T-cell (primary cell): ENCODE measurements at regions not wholly inside any gene's neighbourhood (a gene's known extent, or its start where the extent isn't known, plus 50 kb on each side); places are given as distances from the start of the nearest gene placed in this dataset.

Experiments used
- ATAC-seq, 4 experiments: fragments of 200-7000 bp in 3 of 4; fragments of 150-1000 bp in 1 of 4; cut with Tn5 transposase; replicated peaks in 1 of 4; 1 replicate in 3 of 4; 2 replicates in 1 of 4; pipeline ENCODE4 v1.10.0; 2021; ENCODE audit warnings: moderate library complexity in 3 of 4, mild to moderate bottlenecking in 2 of 4, moderate number of reproducible peaks in 1 of 4
- CTCF ChIA-PET, 2 donors: fragments of 300-600 bp; sonication (Branson Sonifier 250); formaldehyde crosslinking; loops; one replicate each; lab custom pipeline; 2022; ENCODE audit warnings: antibody characterized with exemption in 2 of 2; lab: Charles Lee
- POLR2A ChIA-PET, 2 donors: fragments of 300-600 bp; sonication (Branson Sonifier 250); formaldehyde crosslinking; loops; one replicate each; lab custom pipeline; 2022; ENCODE audit warnings: antibody characterized with exemption in 2 of 2; lab: Charles Lee
- DNase-seq, 35 experiments: peaks; one replicate each; pipeline versions ENCODE4 v3.0.0 to v3.0.0-alpha.2; 2013 to 2023
- H3K27ac ChIP-seq: one replicate; pipeline ENCODE4 v1.5.1; 2013; ENCODE audit warnings: low read length
- H3K27me3 ChIP-seq, 2 experiments: replicated peaks in 1 of 2; 1 replicate in 1 of 2; 2 replicates in 1 of 2; pipeline versions ENCODE4 v1.6.1 to v1.7.0; 2013; ENCODE audit warnings: low read length in 1 of 2, mixed read lengths in 1 of 2; ENCODE audit not compliant: control insufficient read depth in 2 of 2, insufficient read depth in 2 of 2; ENCODE audit errors: extremely low read depth in 1 of 2
- H3K36me3 ChIP-seq, 2 donors: 1 replicate in 1 of 2; 2 replicates in 1 of 2; pipeline versions ENCODE4 v1.6.1 to v1.7.0; 2013; ENCODE audit warnings: low read length in 1 of 2; ENCODE audit not compliant: control insufficient read depth in 2 of 2, insufficient read depth in 1 of 2; ENCODE audit errors: extremely low read depth in 1 of 2
- H3K4me1 ChIP-seq, 2 experiments: 1 replicate in 1 of 2; 2 replicates in 1 of 2; pipeline versions ENCODE4 v1.6.1 to v1.7.0; 2013; ENCODE audit warnings: low read length in 2 of 2, mixed read lengths in 1 of 2; ENCODE audit not compliant: insufficient read depth in 2 of 2, control insufficient read depth in 1 of 2; ENCODE audit errors: extremely low read depth in 1 of 2
- H3K4me3 ChIP-seq, 2 donors: 1 replicate in 1 of 2; 2 replicates in 1 of 2; pipeline versions ENCODE4 v1.5.1 to v1.7.0; 2013; ENCODE audit warnings: mild to moderate bottlenecking in 2 of 2, low read length in 1 of 2, moderate library complexity in 1 of 2; ENCODE audit not compliant: control insufficient read depth in 1 of 2; ENCODE audit errors: extremely low read depth in 1 of 2
- H3K9me3 ChIP-seq: 2 replicates; pipeline ENCODE4 v1.7.0; 2013
- H3K27ac Mint-ChIP-seq, 2 donors: one replicate each; pipeline ENCODE4 v1.8.0; 2020 to 2021; ENCODE audit warnings: mild to moderate bottlenecking in 2 of 2, mixed read lengths in 2 of 2
- H3K27me3 Mint-ChIP-seq, 2 donors: one replicate each; pipeline ENCODE4 v1.8.0; 2021 to 2022; ENCODE audit warnings: mixed read lengths in 2 of 2
- H3K36me3 Mint-ChIP-seq: one replicate; pipeline ENCODE4 v1.8.0; 2021; ENCODE audit warnings: mixed read lengths
- H3K4me1 Mint-ChIP-seq, 3 donors: one replicate each; pipeline ENCODE4 v1.8.0; 2020 to 2022; ENCODE audit warnings: mixed read lengths in 3 of 3, mild to moderate bottlenecking in 1 of 3
- H3K4me3 Mint-ChIP-seq, 3 donors: one replicate each; pipeline ENCODE4 v1.8.0; 2020 to 2022; ENCODE audit warnings: mild to moderate bottlenecking in 3 of 3, mixed read lengths in 3 of 3, moderate library complexity in 3 of 3
- H3K9me3 Mint-ChIP-seq, 3 donors: one replicate each; pipeline ENCODE4 v1.8.0; 2020 to 2022; ENCODE audit warnings: mixed read lengths in 3 of 3
- WGBS: methylation state at CpG from one replicate; pipeline ENCODE4 v1.1.5; 2013; ENCODE audit warnings: missing lambda C conversion rate; ENCODE audit not compliant: insufficient coverage; 5-methylcytosine and 5-hydroxymethylcytosine counted together

DNA sequence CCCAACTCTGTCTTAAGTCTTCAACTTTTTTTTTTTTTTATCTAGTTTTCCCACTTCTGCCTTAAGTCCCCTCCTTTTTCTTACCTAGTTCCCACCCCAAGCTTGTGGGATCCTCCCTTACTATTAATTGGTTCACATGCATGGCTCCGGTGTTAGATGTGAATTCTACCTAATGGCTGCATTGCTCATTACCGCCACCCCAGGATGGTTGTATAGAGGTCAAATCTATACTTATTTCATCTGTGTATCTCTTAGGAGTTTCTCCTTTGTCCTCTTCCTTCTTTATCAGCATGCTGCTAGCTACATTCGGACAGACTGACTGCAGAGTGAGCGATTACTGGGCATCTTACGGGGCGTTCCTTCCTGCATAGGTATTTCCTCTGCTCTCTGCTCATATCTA, 605.7 kb upstream of the GRM7 start:
- no peak for DNase-seq
- H3K27ac Mint-ChIP-seq: no peak overlapping the region
- Histone ChIP-seq H3K4me3 (no peak overlapping the region), H3K4me1 (no peaks in the 10 kb centered on the region), H3K27me3 (no peaks in the 10 kb centered on the region), H3K36me3 (no peaks in the 10 kb centered on the region), H3K9me3 (no peaks in the 10 kb centered on the region), H3K27ac (no peak overlapping the region)
- no peaks in the 10 kb centered on the region for H3K36me3 Mint-ChIP-seq
- ATAC-seq: no peak
- no peaks in the 10 kb centered on the region for H3K27me3 Mint-ChIP-seq
- H3K4me3 Mint-ChIP-seq: no peak overlapping the region
- ChIA-PET CTCF (no interaction called here), POLR2A (no interaction called here)
- H3K4me1 Mint-ChIP-seq: peaks cover 0 to 3% (median 0%) of the 10 kb centered on the region in 3 donors
- H3K9me3 Mint-ChIP-seq: peaks cover 5 to 22% (median 13%) of the 10 kb centered on the region in 3 donors
- no CpG with 5 or more reads among the region's 6 CpGs for WGBS

DNA sequence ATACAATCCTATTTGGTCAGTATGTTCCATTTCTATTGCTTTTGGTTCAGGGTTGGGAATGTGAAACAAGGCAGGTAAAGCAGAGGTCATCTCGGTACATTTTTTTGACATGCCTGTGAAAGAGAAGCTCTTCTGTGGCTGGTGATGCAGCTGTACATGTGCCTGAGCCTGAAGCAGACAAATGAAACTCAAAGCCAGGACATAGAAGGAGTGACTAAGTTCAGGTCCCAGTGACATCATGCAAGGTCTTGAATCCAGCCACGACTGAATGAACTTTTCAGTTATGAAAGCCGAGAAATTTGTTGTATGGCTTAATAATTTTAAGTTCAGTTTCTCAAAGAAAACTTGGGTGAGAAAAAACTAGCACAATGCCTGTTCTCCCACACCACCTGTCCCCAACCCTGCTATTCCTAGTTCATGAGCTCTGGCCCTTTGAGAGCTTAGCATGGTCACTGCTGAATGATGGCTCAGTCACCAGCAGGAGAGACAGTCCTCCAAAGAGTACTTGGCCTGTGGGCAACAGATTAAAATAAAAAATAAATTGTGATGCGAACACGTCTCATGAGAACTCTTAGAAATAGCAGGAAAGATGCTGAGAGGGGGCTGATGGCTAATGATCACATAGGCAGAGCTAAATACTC, 600.2 kb upstream of the GRM7 start:
- no peak overlapping the region for H3K4me3 ChIP-seq
- H3K27ac Mint-ChIP-seq: no peak overlapping the region
- H3K36me3 Mint-ChIP-seq: no peaks in the 10 kb centered on the region
- WGBS: 89% methylated on average over 3 of the region's 5 CpGs
- no peaks in the 10 kb centered on the region for H3K4me1 Mint-ChIP-seq
- ChIA-PET POLR2A (no interaction called here), CTCF (no interaction called here)
- no peaks in the 10 kb centered on the region for H3K36me3 ChIP-seq
- H3K9me3 ChIP-seq: no peaks in the 10 kb centered on the region
- no peak for ATAC-seq
- no peaks in the 10 kb centered on the region for H3K4me1 ChIP-seq
- DNase-seq: no peak
- H3K4me3 Mint-ChIP-seq: no peak overlapping the region
- H3K27ac ChIP-seq: no peak overlapping the region
- H3K9me3 Mint-ChIP-seq: no peaks in the 10 kb centered on the region
- no peaks in the 10 kb centered on the region for H3K27me3 ChIP-seq
- no peaks in the 10 kb centered on the region for H3K27me3 Mint-ChIP-seq

GRCh38 chr3:6262010-6262409, 598.9 kb upstream of the GRM7 start:
- ChIA-PET POLR2A (no interaction called here), CTCF (no interaction called here)
- DNase-seq (no peak), ATAC-seq (no peak)
- Mint-ChIP-seq H3K27me3 (no peaks in the 10 kb centered on the region), H3K9me3 (no peaks in the 10 kb centered on the region), H3K4me1 (no peaks in the 10 kb centered on the region), H3K36me3 (no peaks in the 10 kb centered on the region), H3K27ac (no peak overlapping the region), H3K4me3 (no peak overlapping the region)
- Histone ChIP-seq H3K27me3 (no peaks in the 10 kb centered on the region), H3K4me3 (no peak overlapping the region), H3K4me1 (no peaks in the 10 kb centered on the region), H3K9me3 (no peaks in the 10 kb centered on the region), H3K27ac (no peak overlapping the region), H3K36me3 (no peaks in the 10 kb centered on the region)
- no CpG with 5 or more reads among the region's 2 CpGs for WGBS

GRCh38 chr3:6264036-6264435, 596.9 kb upstream of the GRM7 start:
- Histone ChIP-seq H3K27ac (no peak overlapping the region), H3K4me3 (no peak overlapping the region), H3K9me3 (no peaks in the 10 kb centered on the region), H3K27me3 (no peaks in the 10 kb centered on the region), H3K4me1 (no peaks in the 10 kb centered on the region), H3K36me3 (no peaks in the 10 kb centered on the region)
- CTCF ChIA-PET: no interaction called here
- H3K4me1 Mint-ChIP-seq: no peaks in the 10 kb centered on the region
- DNase-seq: no peak
- no peak for ATAC-seq
- peaks cover 0 to 4% (median 0%) of the 10 kb centered on the region in 3 donors for H3K9me3 Mint-ChIP-seq
- WGBS: no CpG with 5 or more reads among the region's 1 CpG
- no peak overlapping the region for H3K27ac Mint-ChIP-seq
- H3K4me3 Mint-ChIP-seq: no peak overlapping the region
- POLR2A ChIA-PET: no interaction called here
- no peaks in the 10 kb centered on the region for H3K36me3 Mint-ChIP-seq
- no peaks in the 10 kb centered on the region for H3K27me3 Mint-ChIP-seq

- H3K27ac ChIP-seq: no peak overlapping the region
- no peak overlapping the region for H3K4me3 ChIP-seq
- Mint-ChIP-seq H3K36me3 (no peaks in the 10 kb centered on the region), H3K27me3 (no peaks in the 10 kb centered on the region), H3K27ac (no peak overlapping the region), H3K4me3 (no peak overlapping the region), H3K9me3 (peaks cover 3 to 4% (median 4%) of the 10 kb centered on the region in 3 donors), H3K4me1 (no peaks in the 10 kb centered on the region)
- H3K27me3 ChIP-seq: no peaks in the 10 kb centered on the region
- H3K4me1 ChIP-seq: no peaks in the 10 kb centered on the region
- CTCF ChIA-PET: no interaction called here
- no peaks in the 10 kb centered on the region for H3K36me3 ChIP-seq
- no peaks in the 10 kb centered on the region for H3K9me3 ChIP-seq
- DNase-seq: no peak
- POLR2A ChIA-PET: no interaction called here
- no peak for ATAC-seq
- WGBS: no CpG with 5 or more reads among the region's 1 CpG
These were observed 596.0 kb upstream of the GRM7 start for GRCh38 chr3:6264906-6265305.

DNA sequence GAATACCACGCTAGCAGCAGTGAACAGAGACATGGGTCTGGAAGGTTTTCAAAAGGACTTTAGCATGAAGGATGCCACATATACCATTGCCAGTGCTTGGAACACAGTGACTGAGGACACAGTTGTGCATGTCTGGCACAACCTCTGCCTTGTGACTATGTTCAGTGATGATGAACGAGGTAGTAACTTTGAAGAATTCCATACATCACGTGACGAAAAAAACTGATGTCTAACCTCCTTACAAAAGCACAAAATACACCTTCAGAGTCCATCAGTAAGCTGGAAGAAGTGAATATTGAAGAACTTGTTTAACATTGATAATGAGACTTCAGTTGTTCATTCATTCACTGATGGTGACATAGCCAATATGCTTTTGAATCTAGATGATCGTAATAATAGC, 594.8 kb upstream of the GRM7 start:
- Mint-ChIP-seq H3K36me3 (no peaks in the 10 kb centered on the region), H3K4me3 (no peak overlapping the region), H3K9me3 (peaks cover 4 to 11% (median 6%) of the 10 kb centered on the region in 3 donors), H3K27ac (no peak overlapping the region), H3K27me3 (no peaks in the 10 kb centered on the region), H3K4me1 (no peaks in the 10 kb centered on the region)
- WGBS: 100% methylated on average over 1 of the region's 5 CpGs
- ChIA-PET CTCF (no interaction called here), POLR2A (interaction anchor here in 1 of 2 donors (0.6 kb wide), 1 partner anchor 815 kb away, joined by 7 read pairs; no protein-coding TSS in a partner anchor)
- Histone ChIP-seq H3K4me3 (no peak overlapping the region), H3K9me3 (no peaks in the 10 kb centered on the region), H3K4me1 (no peaks in the 10 kb centered on the region), H3K27me3 (no peaks in the 10 kb centered on the region), H3K36me3 (no peaks in the 10 kb centered on the region), H3K27ac (no peak overlapping the region)
- ATAC-seq: no peak
- no peak for DNase-seq

DNA sequence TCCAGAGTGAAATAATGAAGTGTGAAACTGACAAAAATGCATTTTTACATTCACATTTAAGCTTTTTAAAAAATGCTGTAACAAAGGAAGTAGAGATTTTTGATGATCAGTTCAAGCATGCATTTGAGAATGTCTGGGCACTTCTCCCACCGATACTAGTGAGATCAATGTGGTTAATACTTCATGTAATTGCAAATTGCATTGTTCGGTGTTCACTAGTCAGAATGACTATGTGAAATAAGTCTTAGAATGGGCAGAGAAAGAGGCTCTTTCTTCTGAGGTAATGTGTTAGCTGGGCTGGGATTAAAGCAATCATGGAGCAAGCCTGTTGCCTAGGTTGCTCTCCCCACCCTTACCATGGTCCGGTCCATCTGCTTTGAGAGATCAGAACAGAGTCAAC, 587.0 kb upstream of the GRM7 start:
- ChIA-PET CTCF (no interaction called here), POLR2A (no interaction called here)
- Histone ChIP-seq H3K36me3 (no peaks in the 10 kb centered on the region), H3K4me3 (no peak overlapping the region), H3K4me1 (no peaks in the 10 kb centered on the region), H3K27me3 (no peaks in the 10 kb centered on the region), H3K9me3 (no peaks in the 10 kb centered on the region), H3K27ac (no peak overlapping the region)
- Mint-ChIP-seq H3K9me3 (peaks cover 6 to 28% (median 13%) of the 10 kb centered on the region in 3 donors), H3K4me1 (no peaks in the 10 kb centered on the region), H3K4me3 (no peak overlapping the region), H3K27me3 (no peaks in the 10 kb centered on the region), H3K36me3 (no peaks in the 10 kb centered on the region), H3K27ac (no peak overlapping the region)
- ATAC-seq (no peak), DNase-seq (no peak)
- 88% methylated on average over 1 of the region's 3 CpGs for WGBS
